ENCODE measurements at regions not wholly inside any gene's neighbourhood (a gene's known extent, or its start where the extent isn't known, plus 50 kb on each side); places are given as distances from the start of the nearest gene placed in this dataset.

DNA sequence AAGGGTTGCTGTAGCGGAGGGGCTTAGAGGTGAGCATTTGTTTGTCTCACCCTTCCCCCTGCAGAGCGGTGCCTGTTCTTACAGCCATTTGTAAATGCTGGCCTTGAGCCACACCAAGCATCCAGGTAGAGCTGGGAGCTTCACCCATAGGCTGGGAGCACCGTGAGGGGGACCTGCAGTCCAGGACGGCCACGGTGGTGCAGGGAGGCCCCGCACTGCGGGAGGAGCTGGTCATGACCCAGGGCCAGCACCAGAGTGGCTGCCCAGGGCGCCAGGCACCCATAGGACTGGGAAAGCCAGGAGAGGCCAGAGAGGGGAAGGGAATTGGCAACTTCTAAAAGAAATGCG is 197.3 kb upstream of the ADAMTS16 start:
- no peaks in the 10 kb centered on the region for H3K9me3 ChIP-seq (ENCODE audit: control insufficient read depth, insufficient read depth, low read depth, low read length)
- ChIA-PET CTCF (interaction anchor here (0.6 to 2.9 kb wide), 11 partner anchors 8 to 816 kb away, joined by 3 to 27 read pairs (median 3); no protein-coding TSS in a partner anchor), POLR2A (no interaction called here)
- H3K4me3 ChIP-seq (ENCODE audit: low read depth, low read length): no peak overlapping the region
- no peaks in the 10 kb centered on the region for H3K4me1 ChIP-seq (ENCODE audit: control insufficient read depth, insufficient read depth, low read length)
- H3K27ac ChIP-seq (ENCODE audit: extremely low read depth, low read depth, low read length): no peak overlapping the region
- H3K36me3 ChIP-seq (ENCODE audit: control insufficient read depth in 2 of 2, insufficient read depth in 1 of 2, low read length in 2 of 2): no peaks in the 10 kb centered on the region
- TF ChIP-seq ZNF311 (tag by site-specific recombination; IDR thresholded peaks at IDR 0.05; ENCODE audit: borderline replicate concordance) (no peak), ZNF341 (tag by site-specific recombination; IDR thresholded peaks at IDR 0.05; ENCODE audit: low read depth) (no peak), MEIS1 (CRISPR knock-in tag; IDR thresholded peaks at IDR 0.05; ENCODE audit: borderline replicate concordance) (no peak), SP3 (tag by site-specific recombination; IDR thresholded peaks at IDR 0.05) (no peak), ZNF404 (tag by site-specific recombination; IDR thresholded peaks at IDR 0.05) (no peak), ZNF664 (tag by site-specific recombination; IDR thresholded peaks at IDR 0.05) (no peak), ZNF350 (tag by site-specific recombination; IDR thresholded peaks at IDR 0.05) (no peak), KLF7 (tag by site-specific recombination; IDR thresholded peaks at IDR 0.05; ENCODE audit: borderline replicate concordance) (no peak)
- TF ChIP-seq, protein P1, sequence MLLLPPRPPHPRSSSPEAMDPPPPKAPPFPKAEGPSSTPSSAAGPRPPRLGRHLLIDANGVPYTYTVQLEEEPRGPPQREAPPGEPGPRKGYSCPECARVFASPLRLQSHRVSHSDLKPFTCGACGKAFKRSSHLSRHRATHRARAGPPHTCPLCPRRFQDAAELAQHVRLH (tag by site-specific recombination; IDR thresholded peaks at IDR 0.05): no peak
- TF ChIP-seq, protein P2, sequence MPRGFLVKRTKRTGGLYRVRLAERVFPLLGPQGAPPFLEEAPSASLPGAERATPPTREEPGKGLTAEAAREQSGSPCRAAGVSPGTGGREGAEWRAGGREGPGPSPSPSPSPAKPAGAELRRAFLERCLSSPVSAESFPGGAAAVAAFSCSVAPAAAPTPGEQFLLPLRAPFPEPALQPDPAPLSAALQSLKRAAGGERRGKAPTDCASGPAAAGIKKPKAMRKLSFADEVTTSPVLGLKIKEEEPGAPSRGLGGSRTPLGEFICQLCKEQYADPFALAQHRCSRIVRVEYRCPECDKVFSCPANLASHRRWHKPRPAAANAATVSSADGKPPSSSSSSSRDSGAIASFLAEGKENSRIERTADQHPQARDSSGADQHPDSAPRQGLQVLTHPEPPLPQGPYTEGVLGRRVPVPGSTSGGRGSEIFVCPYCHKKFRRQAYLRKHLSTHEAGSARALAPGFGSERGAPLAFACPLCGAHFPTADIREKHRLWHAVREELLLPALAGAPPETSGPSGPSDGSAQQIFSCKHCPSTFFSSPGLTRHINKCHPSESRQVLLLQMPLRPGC (tag by site-specific recombination; IDR thresholded peaks at IDR 0.05): no peak
- TF ChIP-seq, protein P3, sequence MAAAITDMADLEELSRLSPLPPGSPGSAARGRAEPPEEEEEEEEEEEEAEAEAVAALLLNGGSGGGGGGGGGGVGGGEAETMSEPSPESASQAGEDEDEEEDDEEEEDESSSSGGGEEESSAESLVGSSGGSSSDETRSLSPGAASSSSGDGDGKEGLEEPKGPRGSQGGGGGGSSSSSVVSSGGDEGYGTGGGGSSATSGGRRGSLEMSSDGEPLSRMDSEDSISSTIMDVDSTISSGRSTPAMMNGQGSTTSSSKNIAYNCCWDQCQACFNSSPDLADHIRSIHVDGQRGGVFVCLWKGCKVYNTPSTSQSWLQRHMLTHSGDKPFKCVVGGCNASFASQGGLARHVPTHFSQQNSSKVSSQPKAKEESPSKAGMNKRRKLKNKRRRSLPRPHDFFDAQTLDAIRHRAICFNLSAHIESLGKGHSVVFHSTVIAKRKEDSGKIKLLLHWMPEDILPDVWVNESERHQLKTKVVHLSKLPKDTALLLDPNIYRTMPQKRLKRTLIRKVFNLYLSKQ (tag by site-specific recombination; IDR thresholded peaks at IDR 0.05; ENCODE audit: borderline replicate concordance): no peak

DNA sequence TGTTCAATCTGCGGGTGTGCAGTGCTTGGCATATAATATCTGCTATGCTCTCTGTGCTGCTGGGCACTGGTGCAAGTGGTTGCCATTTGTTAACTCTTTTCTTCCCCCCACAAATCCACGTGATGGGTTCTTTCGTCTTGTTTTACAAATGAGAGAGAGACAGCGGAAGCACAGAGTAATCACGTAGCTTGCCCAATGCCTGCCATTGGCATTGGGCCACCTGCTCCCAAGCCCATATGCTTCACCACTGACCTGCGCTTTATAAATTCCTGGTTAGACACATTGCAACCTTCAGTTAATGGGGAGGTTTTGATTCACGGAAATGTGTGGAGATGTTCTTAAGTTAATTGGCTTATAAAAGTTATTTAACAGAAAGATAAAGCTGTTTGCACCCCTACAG is 194.8 kb upstream of the ADAMTS16 start:
- ChIA-PET POLR2A (no interaction called here), CTCF (interaction anchor here (0.6 to 2.9 kb wide), 5 partner anchors 8 to 191 kb away, joined by 3 to 12 read pairs (median 5); no protein-coding TSS in a partner anchor)
- Histone ChIP-seq H3K9me3 (ENCODE audit: control insufficient read depth, insufficient read depth, low read depth, low read length) (no peaks in the 10 kb centered on the region), H3K4me1 (ENCODE audit: control insufficient read depth, insufficient read depth, low read length) (no peaks in the 10 kb centered on the region), H3K4me3 (ENCODE audit: low read depth, low read length) (no peak overlapping the region), H3K27ac (ENCODE audit: extremely low read depth, low read depth, low read length) (no peak overlapping the region), H3K36me3 (ENCODE audit: control insufficient read depth in 2 of 2, insufficient read depth in 1 of 2, low read length in 2 of 2) (no peaks in the 10 kb centered on the region)
- TF ChIP-seq PRDM1 (tag by site-specific recombination; IDR thresholded peaks at IDR 0.05) (no peak), GLI2 (tag by site-specific recombination; IDR thresholded peaks at IDR 0.05; ENCODE audit: borderline replicate concordance, low read depth) (no peak), GLIS1 (tag by site-specific recombination; IDR thresholded peaks at IDR 0.05) (no peak), ZNF837 (tag by site-specific recombination; IDR thresholded peaks at IDR 0.05) (no peak), ZNF2 (tag by site-specific recombination; IDR thresholded peaks at IDR 0.05) (no peak), ZNF184 (tag by site-specific recombination; IDR thresholded peaks at IDR 0.05) (no peak), ZNF324 (tag by site-specific recombination; IDR thresholded peaks at IDR 0.05) (no peak), ZNF561 (tag by site-specific recombination; IDR thresholded peaks at IDR 0.05; ENCODE audit: borderline replicate concordance) (no peak), ZBTB8A (tag by site-specific recombination; IDR thresholded peaks at IDR 0.05) (no peak), ZNF174 (tag by site-specific recombination; IDR thresholded peaks at IDR 0.05) (no peak), ZNF112 (tag by site-specific recombination; IDR thresholded peaks at IDR 0.05) (no peak)
- TF ChIP-seq, protein P4, sequence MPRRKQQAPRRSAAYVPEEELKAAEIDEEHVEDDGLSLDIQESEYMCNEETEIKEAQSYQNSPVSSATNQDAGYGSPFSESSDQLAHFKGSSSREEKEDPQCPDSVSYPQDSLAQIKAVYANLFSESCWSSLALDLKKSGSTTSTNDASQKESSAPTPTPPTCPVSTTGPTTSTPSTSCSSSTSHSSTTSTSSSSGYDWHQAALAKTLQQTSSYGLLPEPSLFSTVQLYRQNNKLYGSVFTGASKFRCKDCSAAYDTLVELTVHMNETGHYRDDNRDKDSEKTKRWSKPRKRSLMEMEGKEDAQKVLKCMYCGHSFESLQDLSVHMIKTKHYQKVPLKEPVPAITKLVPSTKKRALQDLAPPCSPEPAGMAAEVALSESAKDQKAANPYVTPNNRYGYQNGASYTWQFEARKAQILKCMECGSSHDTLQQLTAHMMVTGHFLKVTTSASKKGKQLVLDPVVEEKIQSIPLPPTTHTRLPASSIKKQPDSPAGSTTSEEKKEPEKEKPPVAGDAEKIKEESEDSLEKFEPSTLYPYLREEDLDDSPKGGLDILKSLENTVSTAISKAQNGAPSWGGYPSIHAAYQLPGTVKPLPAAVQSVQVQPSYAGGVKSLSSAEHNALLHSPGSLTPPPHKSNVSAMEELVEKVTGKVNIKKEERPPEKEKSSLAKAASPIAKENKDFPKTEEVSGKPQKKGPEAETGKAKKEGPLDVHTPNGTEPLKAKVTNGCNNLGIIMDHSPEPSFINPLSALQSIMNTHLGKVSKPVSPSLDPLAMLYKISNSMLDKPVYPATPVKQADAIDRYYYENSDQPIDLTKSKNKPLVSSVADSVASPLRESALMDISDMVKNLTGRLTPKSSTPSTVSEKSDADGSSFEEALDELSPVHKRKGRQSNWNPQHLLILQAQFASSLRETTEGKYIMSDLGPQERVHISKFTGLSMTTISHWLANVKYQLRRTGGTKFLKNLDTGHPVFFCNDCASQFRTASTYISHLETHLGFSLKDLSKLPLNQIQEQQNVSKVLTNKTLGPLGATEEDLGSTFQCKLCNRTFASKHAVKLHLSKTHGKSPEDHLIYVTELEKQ (tag by site-specific recombination; IDR thresholded peaks at IDR 0.05; ENCODE audit: borderline replicate concordance): no peak
- TF ChIP-seq, protein P5, sequence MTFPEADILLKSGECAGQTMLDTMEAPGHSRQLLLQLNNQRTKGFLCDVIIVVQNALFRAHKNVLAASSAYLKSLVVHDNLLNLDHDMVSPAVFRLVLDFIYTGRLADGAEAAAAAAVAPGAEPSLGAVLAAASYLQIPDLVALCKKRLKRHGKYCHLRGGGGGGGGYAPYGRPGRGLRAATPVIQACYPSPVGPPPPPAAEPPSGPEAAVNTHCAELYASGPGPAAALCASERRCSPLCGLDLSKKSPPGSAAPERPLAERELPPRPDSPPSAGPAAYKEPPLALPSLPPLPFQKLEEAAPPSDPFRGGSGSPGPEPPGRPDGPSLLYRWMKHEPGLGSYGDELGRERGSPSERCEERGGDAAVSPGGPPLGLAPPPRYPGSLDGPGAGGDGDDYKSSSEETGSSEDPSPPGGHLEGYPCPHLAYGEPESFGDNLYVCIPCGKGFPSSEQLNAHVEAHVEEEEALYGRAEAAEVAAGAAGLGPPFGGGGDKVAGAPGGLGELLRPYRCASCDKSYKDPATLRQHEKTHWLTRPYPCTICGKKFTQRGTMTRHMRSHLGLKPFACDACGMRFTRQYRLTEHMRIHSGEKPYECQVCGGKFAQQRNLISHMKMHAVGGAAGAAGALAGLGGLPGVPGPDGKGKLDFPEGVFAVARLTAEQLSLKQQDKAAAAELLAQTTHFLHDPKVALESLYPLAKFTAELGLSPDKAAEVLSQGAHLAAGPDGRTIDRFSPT (tag by site-specific recombination; IDR thresholded peaks at IDR 0.05): no peak
- TF ChIP-seq, protein P6, sequence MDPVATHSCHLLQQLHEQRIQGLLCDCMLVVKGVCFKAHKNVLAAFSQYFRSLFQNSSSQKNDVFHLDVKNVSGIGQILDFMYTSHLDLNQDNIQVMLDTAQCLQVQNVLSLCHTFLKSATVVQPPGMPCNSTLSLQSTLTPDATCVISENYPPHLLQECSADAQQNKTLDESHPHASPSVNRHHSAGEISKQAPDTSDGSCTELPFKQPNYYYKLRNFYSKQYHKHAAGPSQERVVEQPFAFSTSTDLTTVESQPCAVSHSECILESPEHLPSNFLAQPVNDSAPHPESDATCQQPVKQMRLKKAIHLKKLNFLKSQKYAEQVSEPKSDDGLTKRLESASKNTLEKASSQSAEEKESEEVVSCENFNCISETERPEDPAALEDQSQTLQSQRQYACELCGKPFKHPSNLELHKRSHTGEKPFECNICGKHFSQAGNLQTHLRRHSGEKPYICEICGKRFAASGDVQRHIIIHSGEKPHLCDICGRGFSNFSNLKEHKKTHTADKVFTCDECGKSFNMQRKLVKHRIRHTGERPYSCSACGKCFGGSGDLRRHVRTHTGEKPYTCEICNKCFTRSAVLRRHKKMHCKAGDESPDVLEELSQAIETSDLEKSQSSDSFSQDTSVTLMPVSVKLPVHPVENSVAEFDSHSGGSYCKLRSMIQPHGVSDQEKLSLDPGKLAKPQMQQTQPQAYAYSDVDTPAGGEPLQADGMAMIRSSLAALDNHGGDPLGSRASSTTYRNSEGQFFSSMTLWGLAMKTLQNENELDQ (tag by site-specific recombination; IDR thresholded peaks at IDR 0.05; ENCODE audit: low read depth): no peak
